ENCODE measurements at regions not wholly inside any gene's neighbourhood (a gene's known extent, or its start where the extent isn't known, plus 50 kb on each side); places are given as distances from the start of the nearest gene placed in this dataset.

DNA sequence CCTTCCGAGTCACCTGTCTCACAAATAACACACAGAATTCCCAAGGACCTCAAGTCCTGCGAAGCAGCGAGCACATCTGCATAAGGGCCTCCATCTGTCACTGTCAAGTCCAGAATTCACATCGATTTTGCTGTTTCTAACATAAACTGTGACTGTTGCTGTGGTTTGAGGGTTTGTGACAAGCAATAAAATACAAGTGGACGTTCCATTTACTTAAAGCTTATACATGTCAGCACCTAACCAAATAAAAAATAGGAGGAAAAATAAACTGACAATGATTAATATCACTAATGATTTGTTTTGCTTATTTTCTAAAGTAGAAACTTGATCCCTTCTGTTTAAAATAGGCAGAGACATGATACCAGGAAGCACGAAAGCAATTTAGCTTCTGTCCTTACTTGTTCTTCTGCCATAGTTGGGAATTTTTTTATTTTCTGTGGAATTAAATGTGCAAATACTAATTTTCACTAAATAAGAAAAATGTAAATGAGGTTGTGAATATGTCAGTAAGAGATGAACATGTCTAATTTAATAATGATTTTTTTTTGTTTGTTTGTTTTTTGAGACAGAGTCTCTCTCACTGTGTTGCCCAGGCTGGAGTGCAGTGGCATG is 279.1 kb downstream of the FGF9 start:
- Mint-ChIP-seq H3K27me3 (ENCODE audit: unreplicated experiment) (peaks cover 2% of the 10 kb centered on the region), H3K4me3 (ENCODE audit: unreplicated experiment) (no peak overlapping the region), H3K36me3 (ENCODE audit: unreplicated experiment) (peaks cover 9% of the 10 kb centered on the region), H3K27ac (ENCODE audit: unreplicated experiment) (peak overlapping the region; percentile 67), H3K9me3 (ENCODE audit: unreplicated experiment) (peaks cover 12% of the 10 kb centered on the region), H3K4me1 (ENCODE audit: low read depth, unreplicated experiment) (peaks cover 25% of the 10 kb centered on the region)
- no peak for TF ChIP-seq CTCF (IDR thresholded peaks at IDR 0.05; ENCODE audit: partially characterized antibody, unreplicated experiment)
- DNase-seq = peak; percentile 39

- no peak for DNase-seq
- Mint-ChIP-seq H3K36me3 (ENCODE audit: unreplicated experiment) (peaks cover 14% of the 10 kb centered on the region), H3K9me3 (ENCODE audit: unreplicated experiment) (no peaks in the 10 kb centered on the region), H3K27ac (ENCODE audit: unreplicated experiment) (no peak overlapping the region), H3K4me3 (ENCODE audit: unreplicated experiment) (no peak overlapping the region), H3K4me1 (ENCODE audit: low read depth, unreplicated experiment) (peaks cover 1% of the 10 kb centered on the region), H3K27me3 (ENCODE audit: unreplicated experiment) (no peaks in the 10 kb centered on the region)
- no peak for TF ChIP-seq CTCF (IDR thresholded peaks at IDR 0.05; ENCODE audit: partially characterized antibody, unreplicated experiment)
These were observed 285.8 kb downstream of the FGF9 start for GRCh38 chr13:21956666-21957065.

GRCh38 chr13:21957833-21958232 is 287.0 kb downstream of the FGF9 start:
- H3K36me3 Mint-ChIP-seq (ENCODE audit: unreplicated experiment) = peaks cover 14% of the 10 kb centered on the region
- no peak for TF ChIP-seq CTCF (IDR thresholded peaks at IDR 0.05; ENCODE audit: partially characterized antibody, unreplicated experiment)
- H3K27ac Mint-ChIP-seq (ENCODE audit: unreplicated experiment) = no peak overlapping the region
- H3K4me3 Mint-ChIP-seq (ENCODE audit: unreplicated experiment) = no peak overlapping the region
- H3K4me1 Mint-ChIP-seq (ENCODE audit: low read depth, unreplicated experiment) = no peaks in the 10 kb centered on the region
- no peak for DNase-seq
- no peaks in the 10 kb centered on the region for H3K9me3 Mint-ChIP-seq (ENCODE audit: unreplicated experiment)
- H3K27me3 Mint-ChIP-seq (ENCODE audit: unreplicated experiment) = no peaks in the 10 kb centered on the region

GRCh38 chr13:21960108-21960507 is 289.2 kb downstream of the FGF9 start:
- TF ChIP-seq CTCF (IDR thresholded peaks at IDR 0.05; ENCODE audit: partially characterized antibody, unreplicated experiment) = no peak
- H3K27ac Mint-ChIP-seq (ENCODE audit: unreplicated experiment) = no peak overlapping the region
- no peaks in the 10 kb centered on the region for H3K4me1 Mint-ChIP-seq (ENCODE audit: low read depth, unreplicated experiment)
- no peak overlapping the region for H3K4me3 Mint-ChIP-seq (ENCODE audit: unreplicated experiment)
- no peaks in the 10 kb centered on the region for H3K27me3 Mint-ChIP-seq (ENCODE audit: unreplicated experiment)
- DNase-seq = no peak
- H3K36me3 Mint-ChIP-seq (ENCODE audit: unreplicated experiment) = peaks cover 9% of the 10 kb centered on the region
- H3K9me3 Mint-ChIP-seq (ENCODE audit: unreplicated experiment) = no peaks in the 10 kb centered on the region

DNA sequence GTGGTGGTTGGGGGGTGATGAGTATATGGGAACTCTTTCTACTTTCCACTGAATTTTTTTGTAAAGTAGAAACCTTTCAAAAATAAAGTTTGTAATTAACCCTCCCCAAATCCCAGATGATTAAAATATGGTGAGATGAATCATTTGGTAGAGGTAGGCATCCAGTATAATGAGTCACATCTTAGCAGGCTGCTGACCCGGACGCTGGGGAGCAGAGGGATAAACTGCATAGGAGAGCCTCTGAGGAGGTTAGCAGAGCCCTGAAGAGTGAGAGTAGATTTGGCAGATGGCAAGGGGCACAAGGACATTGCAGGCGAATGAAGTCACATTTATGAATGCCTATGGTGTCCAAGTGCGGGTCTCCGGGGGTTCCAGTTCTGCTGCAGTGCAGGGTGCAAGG is 293.8 kb downstream of the FGF9 start:
- peak overlapping the region; percentile 33 for H3K27ac Mint-ChIP-seq (ENCODE audit: unreplicated experiment)
- H3K9me3 Mint-ChIP-seq (ENCODE audit: unreplicated experiment) = peaks cover 5% of the 10 kb centered on the region
- H3K4me3 Mint-ChIP-seq (ENCODE audit: unreplicated experiment) = no peak overlapping the region
- DNase-seq = no peak
- peaks cover 17% of the 10 kb centered on the region for H3K4me1 Mint-ChIP-seq (ENCODE audit: low read depth, unreplicated experiment)
- H3K27me3 Mint-ChIP-seq (ENCODE audit: unreplicated experiment) = no peaks in the 10 kb centered on the region
- H3K36me3 Mint-ChIP-seq (ENCODE audit: unreplicated experiment) = peaks cover 9% of the 10 kb centered on the region
- no peak for TF ChIP-seq CTCF (IDR thresholded peaks at IDR 0.05; ENCODE audit: partially characterized antibody, unreplicated experiment)

Data from glutamatergic neuron (in vitro differentiated cells).